Kidney capillary endothelial cell (primary cell): ENCODE measurements at regions not wholly inside any gene's neighbourhood (a gene's known extent, or its start where the extent isn't known, plus 50 kb on each side); places are given as distances from the start of the nearest gene placed in this dataset.

Experiments
- DNase-seq: peaks from one replicate; pipeline ENCODE4 v3.0.0-alpha.2; 2018; ENCODE audit warnings: low spot score

DNA sequence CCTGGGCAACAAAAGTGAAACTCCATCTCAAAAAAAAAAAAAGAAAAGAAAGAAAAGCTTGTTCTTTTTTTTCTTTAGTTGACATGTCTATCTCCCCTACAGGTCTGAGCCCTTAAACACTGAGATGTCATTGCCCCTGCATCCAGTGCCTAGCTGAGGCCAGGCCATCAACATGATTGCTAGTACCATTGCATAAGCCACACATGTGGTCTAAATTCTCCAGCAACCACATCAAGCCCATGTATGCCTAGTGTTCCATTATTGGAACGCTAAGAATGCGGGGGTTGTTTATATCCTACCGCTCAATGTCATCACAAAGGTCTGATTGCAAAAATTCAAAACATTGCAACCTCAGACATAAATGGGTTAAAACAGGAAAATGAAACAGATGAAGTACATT is 62.7 kb downstream of the NPTX2 start:
- DNase-seq: no peak

GRCh38 chr7:98681511-98681910 is 64.4 kb downstream of the NPTX2 start:
- no peak for DNase-seq

DNA sequence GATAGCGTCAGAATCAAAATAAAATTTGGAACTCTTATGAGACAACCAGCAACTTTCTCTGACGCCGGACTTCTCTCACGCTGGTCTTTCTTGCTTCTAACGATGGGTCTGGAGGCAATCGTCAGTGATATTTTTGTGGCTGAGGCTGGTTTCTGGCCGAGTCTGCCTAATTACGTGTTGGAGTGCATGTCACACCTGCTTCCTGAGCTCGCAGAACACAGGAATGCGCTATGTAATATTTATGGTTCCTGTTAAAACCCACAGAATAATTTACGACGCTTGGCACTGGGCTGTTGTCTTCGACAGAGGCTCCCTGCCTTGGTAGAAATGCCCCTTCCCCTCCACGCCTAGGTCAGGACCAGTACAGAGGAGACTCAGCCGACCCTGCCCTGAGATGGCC is 64.9 kb downstream of the NPTX2 start:
- no peak for DNase-seq

- no peak for DNase-seq
Measured at GRCh38 chr7:98683514-98683913, 66.4 kb downstream of the NPTX2 start.

- no peak for DNase-seq
Measured at GRCh38 chr7:98685541-98685940, 68.5 kb downstream of the NPTX2 start.

DNA sequence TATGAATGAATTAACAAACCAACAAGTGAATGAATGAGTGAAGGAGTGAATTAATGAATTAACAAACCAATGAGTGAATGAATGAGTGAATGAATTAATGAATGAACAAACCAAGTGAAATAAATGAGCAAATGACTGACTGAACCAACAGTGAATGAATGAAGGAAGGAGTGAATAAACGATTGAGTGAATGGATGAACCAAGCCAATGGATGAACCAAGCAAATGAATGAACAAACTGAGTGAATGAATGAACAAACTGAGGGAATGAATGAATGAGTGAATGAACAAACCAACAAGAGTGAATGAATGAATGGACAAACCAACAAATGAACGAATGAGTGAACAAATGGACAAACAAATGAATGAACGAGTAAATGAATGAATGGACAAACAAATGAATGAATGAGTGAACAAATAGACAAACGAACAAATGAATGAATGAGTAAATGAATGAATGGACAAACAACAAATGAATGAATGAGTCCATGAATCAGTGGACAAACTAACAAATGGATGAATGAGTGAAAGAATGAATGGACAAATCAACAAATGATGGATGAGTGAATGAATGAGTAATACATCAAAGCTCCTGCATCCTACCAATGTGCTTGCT is 69.5 kb downstream of the NPTX2 start:
- no peak for DNase-seq

- DNase-seq: no peak
Measured at GRCh38 chr7:98687111-98687751, 70.1 kb downstream of the NPTX2 start.

DNA sequence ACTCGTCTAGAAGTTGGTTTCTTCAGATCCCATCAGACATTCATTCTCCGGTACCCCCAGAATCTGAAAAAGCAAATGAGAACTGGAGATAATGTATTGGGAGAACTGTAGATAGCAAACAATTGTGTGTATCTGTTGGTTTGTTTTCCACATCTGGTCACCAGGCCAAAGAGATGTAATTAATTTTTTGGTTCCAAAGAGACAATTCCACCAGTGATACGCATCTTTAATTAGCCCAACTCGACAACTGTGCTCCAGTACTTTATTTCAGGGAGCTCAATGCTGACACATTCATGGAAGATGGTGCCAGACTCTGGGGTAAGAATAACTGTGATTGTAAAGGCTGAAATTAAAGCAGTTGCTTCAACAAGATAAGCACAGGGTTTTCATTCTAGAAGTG is 74.5 kb downstream of the NPTX2 start:
- no peak for DNase-seq

- no peak for DNase-seq
Measured at GRCh38 chr7:98697083-98697482, 80.0 kb downstream of the NPTX2 start.

- no peak for DNase-seq
Measured at GRCh38 chr7:98697485-98698240, 80.6 kb downstream of the NPTX2 start.

DNA sequence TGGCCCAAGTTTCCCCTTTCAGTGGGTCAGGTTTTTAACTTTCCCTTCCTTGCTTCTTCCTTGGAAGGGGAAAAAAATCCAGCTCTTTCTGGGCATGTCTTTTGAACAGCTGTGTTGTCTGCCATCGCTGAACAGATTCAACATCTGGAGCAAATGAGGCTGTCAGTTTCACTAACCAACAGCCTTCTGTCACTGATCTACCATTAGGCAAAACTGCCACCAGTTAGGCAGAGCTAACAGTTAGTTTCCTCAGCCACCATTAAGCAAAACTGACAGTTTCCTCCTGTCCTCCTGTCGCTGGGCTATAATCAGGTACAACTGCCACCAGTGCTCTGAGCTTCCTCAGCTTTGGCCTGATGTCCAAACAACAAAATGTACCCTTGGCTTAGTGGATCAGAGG is 81.9 kb downstream of the NPTX2 start:
- no peak for DNase-seq

DNA sequence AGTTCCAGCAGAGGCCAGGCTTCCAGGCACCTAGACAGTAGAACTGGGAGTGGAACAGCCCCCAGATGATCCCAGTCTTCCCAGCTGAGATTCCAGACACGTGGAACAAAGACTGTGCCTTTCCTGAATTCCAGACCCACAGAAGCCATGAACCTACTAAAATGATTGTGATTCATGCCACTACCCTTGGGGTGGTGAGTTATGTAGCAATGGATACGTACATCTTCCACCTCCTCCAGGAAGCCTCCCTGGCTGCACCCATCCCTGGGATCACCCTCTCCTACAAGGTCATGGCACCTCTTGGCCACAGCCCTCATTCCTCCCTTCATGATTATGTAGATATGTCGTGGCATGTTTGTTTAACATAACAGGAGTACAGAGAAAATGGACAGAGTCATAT is 83.4 kb downstream of the NPTX2 start:
- DNase-seq: no peak

- DNase-seq: no peak
Measured at GRCh38 chr7:98701372-98701771, 84.3 kb downstream of the NPTX2 start.

- DNase-seq: no peak
Measured at GRCh38 chr7:98702021-98702420, 84.9 kb downstream of the NPTX2 start.

DNA sequence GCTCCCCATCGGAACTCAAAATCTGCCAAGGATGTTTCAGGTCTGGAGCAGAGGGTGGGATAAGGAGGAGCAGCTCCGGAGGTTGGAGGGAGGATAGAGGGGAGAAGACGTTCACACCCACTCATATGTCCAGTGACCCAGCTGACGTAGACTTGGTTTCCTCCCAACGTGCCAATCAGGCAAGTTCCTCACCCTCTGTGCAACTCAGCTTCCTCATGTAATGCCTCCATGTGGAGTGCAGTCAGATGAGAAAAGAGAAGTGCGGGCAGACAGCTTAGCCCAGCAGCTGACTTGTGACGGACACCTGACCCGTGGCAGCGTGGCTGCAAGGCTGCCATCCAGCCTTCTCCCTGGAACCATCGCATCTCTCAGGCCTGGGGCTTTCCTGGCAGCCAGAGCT is 86.8 kb downstream of the NPTX2 start:
- DNase-seq: no peak

DNA sequence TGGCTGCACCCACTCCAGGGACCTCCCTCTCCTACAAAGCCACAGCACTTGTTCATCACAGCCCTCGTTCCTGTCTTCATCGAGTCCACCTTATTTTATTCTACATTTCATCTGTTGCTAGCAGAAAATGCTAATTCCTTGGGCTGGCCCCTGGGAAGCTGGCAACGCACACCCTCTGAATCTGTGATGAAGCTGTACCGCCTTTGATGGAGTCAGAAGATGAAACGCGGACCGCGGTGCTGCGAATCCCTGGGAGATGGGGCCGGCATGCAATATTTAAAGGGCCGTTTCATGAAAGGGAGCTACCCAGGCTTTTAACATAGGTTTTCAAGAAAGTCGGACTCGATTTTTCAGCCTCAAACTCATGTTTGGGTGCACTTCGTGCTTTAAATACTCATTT is 88.5 kb downstream of the NPTX2 start:
- DNase-seq: no peak

DNA sequence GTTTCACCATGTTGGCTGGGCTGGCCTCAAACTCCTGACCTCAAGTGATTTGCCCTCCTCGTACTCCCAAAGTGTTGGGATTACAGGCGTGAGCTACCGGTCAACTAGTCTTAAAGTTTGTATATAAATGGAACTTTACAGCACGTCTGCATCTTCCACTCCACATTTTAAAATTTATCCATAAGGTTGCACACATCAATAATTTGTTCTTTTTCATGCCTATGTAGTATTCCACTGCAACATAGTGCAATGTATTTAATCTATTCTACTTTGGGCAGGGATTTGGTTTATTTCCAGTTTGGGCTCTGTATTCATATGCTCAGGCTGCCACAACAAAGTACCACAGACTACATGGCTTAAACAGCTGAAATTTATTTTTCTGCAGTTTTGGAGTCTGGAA is 90.0 kb downstream of the NPTX2 start:
- no peak for DNase-seq

- DNase-seq: no peak
Measured at GRCh38 chr7:98711945-98712344, 94.9 kb downstream of the NPTX2 start.

- DNase-seq: no peak
Measured at GRCh38 chr7:98713165-98713810, 96.2 kb downstream of the NPTX2 start.

DNA sequence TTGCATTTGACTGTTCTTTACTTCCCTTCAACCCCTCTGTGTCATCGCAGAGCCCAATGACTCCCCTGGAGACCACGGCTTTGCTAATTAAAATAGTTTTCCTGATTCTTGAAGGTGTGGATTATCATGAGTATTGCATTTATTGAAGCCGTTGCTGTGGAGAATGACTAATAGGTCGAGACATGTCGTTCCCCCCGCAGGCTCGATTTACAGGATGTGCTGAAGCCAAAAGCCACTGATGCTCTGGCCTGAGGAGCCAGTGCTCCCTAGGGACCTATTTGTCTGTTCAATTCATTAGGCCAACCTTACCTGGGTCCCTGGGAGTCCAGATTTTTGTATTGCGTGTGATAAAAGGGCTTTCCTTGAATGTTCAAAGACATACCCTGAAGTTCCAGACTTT is 102.3 kb downstream of the NPTX2 start:
- no peak for DNase-seq

DNA sequence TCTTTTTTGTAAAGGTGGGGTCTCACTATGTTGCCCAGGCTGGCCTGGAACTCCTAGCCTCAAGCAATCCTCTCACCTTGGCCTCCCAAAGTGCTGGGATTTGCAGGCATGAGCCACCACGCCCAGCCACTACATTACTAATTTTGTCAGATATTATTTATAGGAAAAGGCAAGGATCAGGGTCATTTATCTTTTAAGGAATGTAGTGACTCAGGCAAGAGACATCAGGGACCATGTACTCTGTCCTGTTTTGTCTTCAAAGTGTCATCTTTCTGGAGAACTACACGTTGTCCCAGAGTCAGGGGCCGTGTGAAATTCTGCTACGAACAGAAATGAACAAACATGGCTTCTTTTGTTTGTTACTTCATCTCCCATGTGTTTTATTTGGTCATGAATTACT is 105.3 kb downstream of the NPTX2 start:
- no peak for DNase-seq

DNA sequence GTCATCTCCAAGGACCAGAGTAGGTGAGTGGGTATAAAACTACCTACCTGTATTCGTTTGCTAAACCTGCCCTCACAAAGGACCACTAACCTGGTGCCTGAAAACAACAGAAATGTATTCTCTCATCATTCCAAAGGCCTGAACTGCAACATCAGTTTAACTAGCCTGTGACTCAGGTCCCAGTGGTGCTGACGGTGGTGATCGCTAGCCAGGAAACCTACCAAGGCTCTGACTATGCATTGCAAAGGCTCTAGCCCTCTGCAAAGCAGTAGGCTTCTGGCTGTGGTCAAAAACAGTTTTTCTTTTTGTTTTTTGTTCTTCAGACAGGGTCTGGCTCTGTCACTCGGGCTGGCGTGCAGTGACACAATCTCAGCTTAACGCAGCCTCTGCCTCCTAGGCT is 107.5 kb downstream of the NPTX2 start:
- no peak for DNase-seq

- DNase-seq: no peak
Measured at GRCh38 chr7:98727146-98727709, 110.1 kb downstream of the NPTX2 start.
